HFF-Myc (cell line): ENCODE measurements at regions not wholly inside any gene's neighbourhood (a gene's known extent, or its start where the extent isn't known, plus 50 kb on each side); places are given as distances from the start of the nearest gene placed in this dataset.

Experiments
- DNase-seq: peaks from one replicate; pipeline ENCODE4 v3.0.0-alpha.2; 2011; ENCODE audit warnings: low read depth; ENCODE audit errors: extremely low read depth
- H3K4me3 ChIP-seq: replicated peaks from 2 replicates; pipeline ENCODE4 v1.5.1; 2011; ENCODE audit warnings: low read depth, mild to moderate bottlenecking, control low read depth, low read length
- CTCF ChIP-seq: IDR thresholded peaks from 2 replicates; pipeline ENCODE4 v1.5.1; 2012; ENCODE audit warnings: mild to moderate bottlenecking, low read depth, low read length, control low read depth; ENCODE audit errors: missing control alignments

GRCh38 chr13:88675347-88675996, 1004.3 kb downstream of the SLITRK5 start:
- no peak for TF ChIP-seq CTCF
- no peak for DNase-seq
- no peak overlapping the region for H3K4me3 ChIP-seq

- no peak for TF ChIP-seq CTCF
- DNase-seq, result no peak
- no peak overlapping the region for H3K4me3 ChIP-seq
Observed at GRCh38 chr13:88676016-88676415, 1004.8 kb downstream of the SLITRK5 start.

- H3K4me3 ChIP-seq, result no peak overlapping the region
- DNase-seq, result no peak
- no peak for TF ChIP-seq CTCF
Observed at GRCh38 chr13:88685459-88685858, 1014.3 kb downstream of the SLITRK5 start.

GRCh38 chr13:88701551-88701950, 1030.4 kb downstream of the SLITRK5 start:
- no peak for TF ChIP-seq CTCF
- no peak for DNase-seq
- no peak overlapping the region for H3K4me3 ChIP-seq

DNA sequence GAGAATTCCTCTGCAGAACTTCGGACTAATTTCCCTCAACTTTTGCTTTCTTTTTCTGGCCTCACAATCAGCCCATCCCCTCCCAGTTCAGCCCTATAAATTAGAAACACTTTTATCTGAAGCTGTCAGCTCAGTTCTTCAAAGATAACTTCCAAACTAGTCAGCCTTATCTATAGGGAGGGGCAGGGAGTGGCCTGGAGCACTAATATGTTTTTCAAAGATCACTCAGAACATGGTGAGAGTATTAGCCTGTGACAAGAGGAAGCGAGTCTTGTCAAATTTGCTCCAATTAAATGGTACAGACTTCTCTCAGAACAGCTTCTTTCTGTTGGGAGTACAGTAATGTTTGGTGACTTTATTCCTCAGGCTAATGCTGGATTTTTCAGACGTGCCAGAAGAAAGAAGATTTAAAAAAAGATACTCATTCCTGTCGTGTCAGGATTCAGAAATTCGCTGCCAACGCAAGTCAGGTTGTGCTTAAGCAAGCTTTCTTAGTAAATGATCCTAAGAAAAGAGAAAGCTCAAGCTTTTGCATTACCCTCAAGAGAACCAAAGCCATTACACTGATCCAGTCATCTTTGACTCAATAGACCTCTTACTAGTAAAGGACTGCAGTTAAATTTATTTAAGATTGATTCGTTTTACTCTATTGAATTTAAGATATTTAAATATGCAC, 1033.6 kb downstream of the SLITRK5 start:
- no peak for TF ChIP-seq CTCF
- DNase-seq, result no peak
- H3K4me3 ChIP-seq, result no peak overlapping the region

- no peak for TF ChIP-seq CTCF
- no peak for DNase-seq
- no peak overlapping the region for H3K4me3 ChIP-seq
Observed at GRCh38 chr13:88707646-88708045, 1036.5 kb downstream of the SLITRK5 start.
